ENCODE measurements at regions not wholly inside any gene's neighbourhood (a gene's known extent, or its start where the extent isn't known, plus 50 kb on each side); places are given as distances from the start of the nearest gene placed in this dataset.

DNA sequence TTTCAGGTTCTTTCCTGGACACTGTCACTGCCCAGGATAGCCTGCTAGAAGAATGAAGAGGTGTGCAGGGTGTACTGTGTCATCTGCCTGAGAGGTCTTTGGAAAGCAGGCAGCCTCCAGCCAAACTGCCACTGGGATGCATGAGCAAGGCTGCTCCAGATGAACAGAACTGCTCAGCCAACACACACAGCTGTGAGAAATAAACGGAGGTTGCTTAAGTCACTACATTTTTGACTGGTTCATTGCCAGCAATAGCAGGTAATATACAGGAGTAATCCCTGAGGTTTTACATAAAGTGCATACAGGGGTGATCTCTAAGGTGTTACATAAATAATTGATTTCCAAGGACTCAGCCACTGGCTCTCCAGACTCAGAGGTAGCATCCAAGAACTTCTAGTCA is 516.9 kb downstream of the BRINP3 start:
- DNase-seq (ENCODE audit: extremely low read depth, low read depth), result no peak
- no peak for TF ChIP-seq CTCF (IDR thresholded peaks at IDR 0.05; ENCODE audit: low read depth, low read length)

- no peak for TF ChIP-seq CTCF (IDR thresholded peaks at IDR 0.05; ENCODE audit: low read depth, low read length)
- DNase-seq (ENCODE audit: extremely low read depth, low read depth), result no peak
Measured at GRCh38 chr1:189962181-189962580, 515.5 kb downstream of the BRINP3 start.

- no peak for TF ChIP-seq CTCF (IDR thresholded peaks at IDR 0.05; ENCODE audit: low read depth, low read length)
- no peak for DNase-seq (ENCODE audit: extremely low read depth, low read depth)
Measured at GRCh38 chr1:189970331-189971230, 507.1 kb downstream of the BRINP3 start.

- no peak for TF ChIP-seq CTCF (IDR thresholded peaks at IDR 0.05; ENCODE audit: low read depth, low read length)
- DNase-seq (ENCODE audit: extremely low read depth, low read depth), result no peak
Measured at GRCh38 chr1:189971656-189972055, 506.0 kb downstream of the BRINP3 start.

DNA sequence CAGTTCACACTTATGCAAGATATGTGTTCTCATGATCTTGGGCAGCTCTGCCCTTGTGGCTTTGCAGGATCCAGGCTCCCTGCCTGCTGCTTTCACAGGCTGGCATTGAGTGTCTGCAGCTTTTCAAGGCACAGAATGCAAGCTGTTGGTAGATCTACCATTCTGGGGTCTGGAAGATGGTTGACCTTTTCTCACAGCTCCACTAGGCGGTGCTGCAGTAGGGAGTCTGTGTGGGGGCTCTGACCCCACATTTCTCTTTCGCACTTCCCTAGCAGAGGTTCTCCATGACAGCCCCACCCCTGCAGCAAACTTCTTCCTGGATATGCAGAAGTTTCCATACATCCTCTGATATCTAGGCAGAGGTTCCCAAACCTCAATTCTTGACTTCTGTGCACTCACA is 500.5 kb downstream of the BRINP3 start:
- no peak for DNase-seq (ENCODE audit: extremely low read depth, low read depth)
- no peak for TF ChIP-seq CTCF (IDR thresholded peaks at IDR 0.05; ENCODE audit: low read depth, low read length)

GRCh38 chr1:189983166-189983890 is 494.3 kb downstream of the BRINP3 start:
- TF ChIP-seq CTCF (IDR thresholded peaks at IDR 0.05; ENCODE audit: low read depth, low read length), result no peak
- no peak for DNase-seq (ENCODE audit: extremely low read depth, low read depth)

DNA sequence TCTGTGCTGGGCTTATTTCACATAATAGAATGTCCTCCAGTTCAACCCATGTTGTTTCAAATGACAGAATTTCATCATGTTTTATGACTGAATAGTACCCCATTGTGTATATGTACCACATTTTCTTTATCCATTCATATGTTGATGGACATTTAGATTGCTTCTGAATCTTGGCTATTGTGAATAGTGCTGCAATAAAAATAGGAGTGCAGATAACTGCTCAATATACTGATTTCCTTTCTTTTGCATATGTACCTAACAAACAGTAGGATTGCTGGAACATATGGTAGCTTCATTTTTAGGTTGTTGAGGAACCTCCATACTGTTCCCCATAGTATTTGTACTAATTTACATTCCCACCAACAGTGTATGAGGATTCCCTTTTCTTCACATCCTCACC is 491.1 kb downstream of the BRINP3 start:
- DNase-seq (ENCODE audit: extremely low read depth, low read depth), result no peak
- no peak for TF ChIP-seq CTCF (IDR thresholded peaks at IDR 0.05; ENCODE audit: low read depth, low read length)
